Osteocyte (in vitro differentiated cells): ENCODE measurements at regions not wholly inside any gene's neighbourhood (a gene's known extent, or its start where the extent isn't known, plus 50 kb on each side); places are given as distances from the start of the nearest gene placed in this dataset.

ENCODE experiments used
- DNase-seq: peaks from one replicate; pipeline ENCODE4 v3.0.0; 2021; ENCODE audit warnings: mixed read lengths; ENCODE audit not compliant: unreplicated experiment; ENCODE audit errors: extremely low spot score
- H3K27ac Mint-ChIP-seq: one replicate; pipeline ENCODE4 v1.8.0; 2021; ENCODE audit warnings: mild to moderate bottlenecking, mixed read lengths; ENCODE audit not compliant: unreplicated experiment
- H3K27me3 Mint-ChIP-seq: one replicate; pipeline ENCODE4 v1.8.0; 2021; ENCODE audit warnings: mixed read lengths; ENCODE audit not compliant: unreplicated experiment
- H3K36me3 Mint-ChIP-seq: one replicate; pipeline ENCODE4 v1.8.0; 2021; ENCODE audit warnings: mixed read lengths; ENCODE audit not compliant: unreplicated experiment
- H3K4me1 Mint-ChIP-seq: one replicate; pipeline ENCODE4 v1.8.0; 2021; ENCODE audit warnings: mixed read lengths; ENCODE audit not compliant: unreplicated experiment
- H3K4me3 Mint-ChIP-seq: one replicate; pipeline ENCODE4 v1.8.0; 2021; ENCODE audit warnings: mild to moderate bottlenecking, moderate library complexity, mixed read lengths; ENCODE audit not compliant: unreplicated experiment
- H3K9me3 Mint-ChIP-seq: one replicate; pipeline ENCODE4 v1.8.0; 2021; ENCODE audit warnings: mixed read lengths; ENCODE audit not compliant: unreplicated experiment
- TF ChIP-seq, protein P1 (sequence below): fragments of 200-600 bp; sonication (generic); IDR thresholded peaks from 2 replicates; pipeline ENCODE4 v1.5.0; 2021; ENCODE audit warnings: antibody characterized with exemption, mild to moderate bottlenecking, moderate library complexity

DNA sequence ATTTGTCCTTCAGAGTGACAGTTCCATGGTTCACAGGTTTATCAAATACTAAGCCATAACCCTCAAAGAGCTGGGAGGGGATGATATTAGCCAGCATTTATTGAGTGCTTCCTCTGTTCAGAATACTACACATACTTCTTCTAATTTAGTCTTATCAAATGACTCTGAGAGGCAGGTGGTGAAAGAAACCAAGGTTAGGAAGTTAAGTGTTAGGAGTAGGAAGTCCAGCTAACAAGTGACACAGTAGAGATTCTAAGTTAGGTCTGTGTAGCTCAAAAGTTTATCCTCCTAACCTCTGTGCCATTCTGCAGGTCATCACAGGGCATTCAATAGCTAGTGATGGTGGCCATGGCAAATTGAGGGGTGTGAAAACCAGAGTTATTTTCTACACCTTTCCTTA, 198.3 kb upstream of the MID1 start:
- Mint-ChIP-seq H3K9me3 (peaks cover 14% of the 10 kb centered on the region), H3K36me3 (no peaks in the 10 kb centered on the region), H3K4me1 (no peaks in the 10 kb centered on the region), H3K27me3 (no peaks in the 10 kb centered on the region), H3K4me3 (no peak overlapping the region), H3K27ac (no peak overlapping the region)
- TF ChIP-seq, protein P1, sequence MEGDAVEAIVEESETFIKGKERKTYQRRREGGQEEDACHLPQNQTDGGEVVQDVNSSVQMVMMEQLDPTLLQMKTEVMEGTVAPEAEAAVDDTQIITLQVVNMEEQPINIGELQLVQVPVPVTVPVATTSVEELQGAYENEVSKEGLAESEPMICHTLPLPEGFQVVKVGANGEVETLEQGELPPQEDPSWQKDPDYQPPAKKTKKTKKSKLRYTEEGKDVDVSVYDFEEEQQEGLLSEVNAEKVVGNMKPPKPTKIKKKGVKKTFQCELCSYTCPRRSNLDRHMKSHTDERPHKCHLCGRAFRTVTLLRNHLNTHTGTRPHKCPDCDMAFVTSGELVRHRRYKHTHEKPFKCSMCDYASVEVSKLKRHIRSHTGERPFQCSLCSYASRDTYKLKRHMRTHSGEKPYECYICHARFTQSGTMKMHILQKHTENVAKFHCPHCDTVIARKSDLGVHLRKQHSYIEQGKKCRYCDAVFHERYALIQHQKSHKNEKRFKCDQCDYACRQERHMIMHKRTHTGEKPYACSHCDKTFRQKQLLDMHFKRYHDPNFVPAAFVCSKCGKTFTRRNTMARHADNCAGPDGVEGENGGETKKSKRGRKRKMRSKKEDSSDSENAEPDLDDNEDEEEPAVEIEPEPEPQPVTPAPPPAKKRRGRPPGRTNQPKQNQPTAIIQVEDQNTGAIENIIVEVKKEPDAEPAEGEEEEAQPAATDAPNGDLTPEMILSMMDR, result no peak
- DNase-seq, result no peak

DNA sequence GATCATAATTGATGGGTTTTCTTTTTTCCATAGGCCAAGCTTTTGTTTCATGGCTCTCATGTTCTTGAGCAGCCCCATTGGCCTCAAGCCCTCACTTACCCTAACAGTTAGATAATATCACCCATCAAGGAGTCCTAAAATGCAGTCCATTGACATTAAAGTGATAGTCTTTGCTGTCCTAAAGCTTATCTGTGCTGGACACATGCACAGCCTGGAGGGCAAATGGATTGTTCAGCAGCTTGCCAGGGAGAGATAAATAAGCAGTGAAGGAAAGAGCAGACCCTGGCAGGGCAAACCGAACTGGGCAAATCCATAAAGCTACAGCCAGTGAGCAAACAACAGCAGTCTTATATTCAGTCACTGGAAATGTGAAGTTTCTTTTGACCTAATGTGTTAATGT, 199.6 kb upstream of the MID1 start:
- no peaks in the 10 kb centered on the region for H3K36me3 Mint-ChIP-seq
- H3K4me3 Mint-ChIP-seq, result no peak overlapping the region
- H3K27ac Mint-ChIP-seq, result no peak overlapping the region
- no peaks in the 10 kb centered on the region for H3K4me1 Mint-ChIP-seq
- peaks cover 17% of the 10 kb centered on the region for H3K9me3 Mint-ChIP-seq
- no peak for DNase-seq
- H3K27me3 Mint-ChIP-seq, result no peaks in the 10 kb centered on the region
- TF ChIP-seq, protein P1, result no peak

DNA sequence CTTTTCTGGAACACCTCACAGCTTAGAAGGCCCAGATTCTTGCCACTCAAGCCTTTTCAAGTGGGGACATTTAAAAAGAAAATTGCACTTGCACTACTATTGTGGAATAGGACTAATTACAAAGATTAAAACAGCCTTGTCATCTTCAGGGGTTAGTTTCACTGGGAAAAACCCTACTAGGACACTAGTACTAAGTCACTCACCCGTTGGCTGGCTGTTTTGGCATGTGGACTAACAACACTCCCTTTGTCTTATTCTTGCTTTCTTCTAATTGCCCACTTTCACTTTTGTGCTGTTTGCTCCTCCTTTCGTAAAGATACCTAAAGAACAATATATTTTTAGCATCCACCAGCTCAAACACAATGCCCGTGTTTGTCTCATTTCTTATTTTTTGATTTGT, 200.9 kb upstream of the MID1 start:
- H3K9me3 Mint-ChIP-seq, result peaks cover 18% of the 10 kb centered on the region
- no peaks in the 10 kb centered on the region for H3K36me3 Mint-ChIP-seq
- no peak for DNase-seq
- H3K4me3 Mint-ChIP-seq, result no peak overlapping the region
- no peaks in the 10 kb centered on the region for H3K4me1 Mint-ChIP-seq
- no peaks in the 10 kb centered on the region for H3K27me3 Mint-ChIP-seq
- no peak overlapping the region for H3K27ac Mint-ChIP-seq
- TF ChIP-seq, protein P1, result no peak

DNA sequence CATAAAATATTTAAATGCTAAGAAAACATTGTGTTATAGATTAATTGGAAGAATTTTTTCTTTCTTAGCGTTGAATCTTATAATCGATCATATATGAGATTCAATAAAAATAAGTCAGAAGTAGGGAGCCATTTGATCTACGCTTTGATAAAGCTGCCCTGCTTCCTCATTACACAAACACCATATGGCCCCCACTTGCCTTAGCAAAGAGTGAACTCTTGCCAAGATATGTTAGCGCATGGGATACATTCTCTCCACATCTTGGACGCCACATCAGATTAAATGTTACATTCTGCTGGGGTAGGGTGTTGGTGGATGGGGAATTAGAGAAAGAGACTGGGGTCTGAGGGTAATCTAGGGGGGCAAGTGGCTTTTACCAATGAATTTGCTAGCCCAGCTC, 207.7 kb upstream of the MID1 start:
- DNase-seq, result no peak
- TF ChIP-seq, protein P1, result no peak
- Mint-ChIP-seq H3K9me3 (peaks cover 8% of the 10 kb centered on the region), H3K27me3 (no peaks in the 10 kb centered on the region), H3K36me3 (no peaks in the 10 kb centered on the region), H3K4me1 (peaks cover 8% of the 10 kb centered on the region), H3K4me3 (no peak overlapping the region), H3K27ac (no peak overlapping the region)

DNA sequence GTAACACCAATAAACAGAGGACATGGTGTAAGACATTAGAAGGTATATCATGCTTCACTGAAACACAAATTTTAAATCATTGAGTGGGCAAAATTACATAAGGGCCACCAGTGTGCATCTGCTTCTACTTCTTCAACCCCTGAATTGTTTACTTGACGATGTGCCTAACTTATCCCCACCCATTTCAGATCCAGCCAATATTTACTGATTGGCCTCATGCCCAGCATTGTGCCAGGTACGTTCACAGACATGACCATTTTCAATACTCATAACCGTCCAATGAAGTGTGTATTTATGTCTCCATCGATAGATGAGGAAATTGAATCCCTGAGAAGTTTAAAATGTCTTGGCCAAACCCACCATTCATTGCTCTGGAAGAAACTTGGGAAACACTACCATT, 208.3 kb upstream of the MID1 start:
- H3K4me3 Mint-ChIP-seq, result no peak overlapping the region
- H3K36me3 Mint-ChIP-seq, result no peaks in the 10 kb centered on the region
- H3K27me3 Mint-ChIP-seq, result no peaks in the 10 kb centered on the region
- peaks cover 14% of the 10 kb centered on the region for H3K4me1 Mint-ChIP-seq
- DNase-seq, result no peak
- no peak overlapping the region for H3K27ac Mint-ChIP-seq
- TF ChIP-seq, protein P1, result no peak
- peaks cover 8% of the 10 kb centered on the region for H3K9me3 Mint-ChIP-seq
